Coronary artery (tissue), 2 donors: ENCODE measurements at regions not wholly inside any gene's neighbourhood (a gene's known extent, or its start where the extent isn't known, plus 50 kb on each side); places are given as distances from the start of the nearest gene placed in this dataset.

Experiments
- DNase-seq: peaks from one replicate; pipeline ENCODE4 v3.0.0-alpha.2; 2017; ENCODE audit warnings: low spot score
- H3K27ac ChIP-seq, 2 donors: fragments of 200-600 bp; sonication (generic); one replicate each; pipeline ENCODE4 v1.5.1; 2016 to 2019
- H3K4me3 ChIP-seq: fragments of 200-600 bp; sonication (generic); 2 replicates; pipeline ENCODE4 v1.5.1; 2016; ENCODE audit warnings: mild to moderate bottlenecking, moderate library complexity
- TF ChIP-seq, protein P1 (sequence below): fragments of 200-600 bp; sonication (generic); IDR thresholded peaks from one replicate; pipeline ENCODE4 v1.5.1; 2019; ENCODE audit warnings: antibody characterized with exemption

DNA sequence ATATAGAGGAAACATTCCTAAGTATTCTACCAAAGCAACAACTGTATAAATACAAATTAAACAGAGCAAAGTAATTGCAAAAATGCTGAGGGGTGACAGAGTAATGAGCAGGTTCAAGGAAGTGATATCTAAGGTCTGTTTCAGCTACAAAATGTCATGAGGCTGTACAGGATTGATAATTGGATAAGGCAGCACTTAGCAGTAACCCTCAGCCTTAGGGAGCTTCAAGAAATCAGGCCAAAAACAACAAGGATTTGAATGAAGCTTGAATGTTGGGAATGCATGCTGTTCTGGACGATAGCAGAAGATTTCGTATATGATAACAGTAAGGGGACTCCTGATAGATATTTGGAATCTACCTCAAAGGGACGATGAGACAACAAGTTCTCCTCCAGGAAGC is 142.0 kb upstream of the MMADHC start:
- no peak for DNase-seq
- H3K27ac ChIP-seq, result no peak overlapping the region
- TF ChIP-seq, protein P1, sequence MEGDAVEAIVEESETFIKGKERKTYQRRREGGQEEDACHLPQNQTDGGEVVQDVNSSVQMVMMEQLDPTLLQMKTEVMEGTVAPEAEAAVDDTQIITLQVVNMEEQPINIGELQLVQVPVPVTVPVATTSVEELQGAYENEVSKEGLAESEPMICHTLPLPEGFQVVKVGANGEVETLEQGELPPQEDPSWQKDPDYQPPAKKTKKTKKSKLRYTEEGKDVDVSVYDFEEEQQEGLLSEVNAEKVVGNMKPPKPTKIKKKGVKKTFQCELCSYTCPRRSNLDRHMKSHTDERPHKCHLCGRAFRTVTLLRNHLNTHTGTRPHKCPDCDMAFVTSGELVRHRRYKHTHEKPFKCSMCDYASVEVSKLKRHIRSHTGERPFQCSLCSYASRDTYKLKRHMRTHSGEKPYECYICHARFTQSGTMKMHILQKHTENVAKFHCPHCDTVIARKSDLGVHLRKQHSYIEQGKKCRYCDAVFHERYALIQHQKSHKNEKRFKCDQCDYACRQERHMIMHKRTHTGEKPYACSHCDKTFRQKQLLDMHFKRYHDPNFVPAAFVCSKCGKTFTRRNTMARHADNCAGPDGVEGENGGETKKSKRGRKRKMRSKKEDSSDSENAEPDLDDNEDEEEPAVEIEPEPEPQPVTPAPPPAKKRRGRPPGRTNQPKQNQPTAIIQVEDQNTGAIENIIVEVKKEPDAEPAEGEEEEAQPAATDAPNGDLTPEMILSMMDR, result no peak
- H3K4me3 ChIP-seq, result no peak overlapping the region

DNA sequence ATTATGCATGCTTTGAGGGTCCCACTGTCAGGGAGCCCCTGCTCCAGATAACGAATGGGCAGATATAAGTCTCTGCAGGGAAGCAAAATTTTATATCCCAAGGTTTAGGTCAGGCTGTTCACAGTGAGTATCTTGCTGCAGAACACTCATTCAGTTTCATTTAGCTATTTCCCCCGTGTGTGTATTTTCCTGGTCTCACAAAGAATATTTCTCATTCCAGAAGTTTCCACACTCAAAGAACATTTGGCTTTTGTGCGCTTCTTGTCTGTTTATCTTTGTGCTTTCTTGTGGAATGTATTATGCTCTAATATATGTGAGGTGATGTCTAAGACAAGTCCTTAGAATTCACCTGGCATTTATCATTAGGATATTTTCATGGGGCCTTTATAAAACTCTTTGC is 140.4 kb upstream of the MMADHC start:
- TF ChIP-seq, protein P1, result no peak
- no peak overlapping the region for H3K27ac ChIP-seq
- H3K4me3 ChIP-seq, result no peak overlapping the region
- DNase-seq, result no peak

GRCh38 chr2:149725234-149725633 is 137.7 kb upstream of the MMADHC start:
- H3K4me3 ChIP-seq, result no peak overlapping the region
- TF ChIP-seq, protein P1, result no peak
- H3K27ac ChIP-seq, result no peak overlapping the region
- DNase-seq, result no peak

GRCh38 chr2:149724091-149724490 is 136.5 kb upstream of the MMADHC start:
- H3K27ac ChIP-seq, result no peak overlapping the region
- no peak for DNase-seq
- TF ChIP-seq, protein P1, result no peak
- H3K4me3 ChIP-seq, result no peak overlapping the region

DNA sequence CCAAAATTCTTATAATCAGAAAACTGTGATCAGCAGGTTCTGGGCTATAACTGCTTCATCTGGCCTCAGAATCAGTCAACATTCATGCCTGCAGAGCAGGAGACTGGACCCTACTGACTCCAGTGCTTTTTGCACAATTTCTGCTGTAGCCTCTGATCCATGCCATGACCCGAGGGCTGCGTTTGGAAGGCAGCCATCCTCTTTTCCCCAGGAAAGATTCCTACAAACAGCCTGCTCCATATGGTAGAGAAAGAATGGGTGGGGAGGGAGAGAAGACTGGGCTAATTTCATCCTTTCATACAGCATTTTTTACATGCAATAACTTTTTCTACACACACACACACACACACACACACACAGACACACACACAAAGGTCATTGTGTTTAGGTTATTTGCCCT is 133.0 kb upstream of the MMADHC start:
- Histone ChIP-seq H3K4me3 (no peak overlapping the region), H3K27ac (no peak overlapping the region)
- no peak for DNase-seq
- TF ChIP-seq, protein P1, result no peak

DNA sequence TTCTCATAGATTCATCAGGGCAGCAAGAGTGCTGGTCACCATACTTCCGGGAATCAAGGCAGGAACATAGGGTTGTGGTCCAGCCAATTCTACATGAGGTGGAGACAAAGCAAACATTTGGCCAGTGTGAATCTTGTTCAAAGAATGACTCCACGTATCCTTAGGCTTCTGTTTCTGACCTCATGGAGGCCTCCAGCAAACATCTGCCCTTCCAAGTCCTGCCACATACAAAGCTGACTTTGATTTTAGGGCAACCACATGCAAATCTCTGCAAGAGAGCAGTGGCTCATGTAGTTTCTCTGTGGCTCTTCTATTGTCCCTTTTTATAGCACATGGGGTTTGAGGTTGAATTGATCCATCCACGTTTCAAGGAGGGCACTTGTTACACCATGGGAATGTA is 132.1 kb upstream of the MMADHC start:
- TF ChIP-seq, protein P1, result no peak
- Histone ChIP-seq H3K27ac (no peak overlapping the region), H3K4me3 (no peak overlapping the region)
- DNase-seq, result no peak

DNA sequence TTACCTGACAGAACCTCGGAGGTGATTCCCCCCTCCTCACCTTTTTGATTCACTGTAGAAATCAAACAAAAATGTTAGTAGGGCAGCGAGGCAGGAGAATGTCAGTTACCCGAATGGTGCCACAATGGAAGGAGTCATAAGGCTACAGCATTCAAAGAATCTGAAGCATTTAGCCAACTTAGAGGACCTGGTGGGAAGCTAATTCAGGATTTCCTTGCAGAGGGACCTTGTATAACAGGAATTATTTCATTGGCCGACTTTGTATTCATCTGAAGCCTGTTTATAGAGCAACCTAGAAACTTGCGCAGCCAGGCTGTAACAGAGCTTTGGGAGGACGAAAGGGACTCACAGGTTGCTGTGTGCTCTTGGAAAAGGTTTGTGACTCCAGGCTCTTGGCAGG is 129.1 kb upstream of the MMADHC start:
- Histone ChIP-seq H3K27ac (no peak overlapping the region), H3K4me3 (no peak overlapping the region)
- TF ChIP-seq, protein P1, result no peak
- no peak for DNase-seq
